ENCODE measurements at regions not wholly inside any gene's neighbourhood (a gene's known extent, or its start where the extent isn't known, plus 50 kb on each side); places are given as distances from the start of the nearest gene placed in this dataset.

- DNase-seq (ENCODE audit: insufficient read length, low spot score), result no peak
- FAIRE-seq, result no peak
- TF ChIP-seq PAX5 (IDR thresholded peaks at IDR 0.05; ENCODE audit: insufficient read depth, low read length, severe bottlenecking) (no peak), POLR2A (IDR thresholded peaks at IDR 0.05; ENCODE audit: low read depth, low read length) (no peak), TAF1 (IDR thresholded peaks at IDR 0.05; ENCODE audit: low read depth, low read length) (no peak), SPI1 (IDR thresholded peaks at IDR 0.05; ENCODE audit: low read depth, low read length) (no peak), POLR2AphosphoS5 (IDR thresholded peaks at IDR 0.05; ENCODE audit: low read depth, low read length) (no peak), POU2F2 (IDR thresholded peaks at IDR 0.05; ENCODE audit: low read depth, low read length) (no peak)
Observed at GRCh38 chr3:17931131-17931530, 188.7 kb upstream of the TBC1D5 start.

GRCh38 chr3:17928502-17929145, 186.2 kb upstream of the TBC1D5 start:
- FAIRE-seq, result no peak
- no peak for TF ChIP-seq SPI1 (IDR thresholded peaks at IDR 0.05; ENCODE audit: low read depth, low read length)
- TF ChIP-seq PAX5 (IDR thresholded peaks at IDR 0.05; ENCODE audit: insufficient read depth, low read length, severe bottlenecking), result no peak
- no peak for TF ChIP-seq POLR2A (IDR thresholded peaks at IDR 0.05; ENCODE audit: low read depth, low read length)
- no peak for TF ChIP-seq POLR2AphosphoS5 (IDR thresholded peaks at IDR 0.05; ENCODE audit: low read depth, low read length)
- TF ChIP-seq POU2F2 (IDR thresholded peaks at IDR 0.05; ENCODE audit: low read depth, low read length), result no peak
- TF ChIP-seq TAF1 (IDR thresholded peaks at IDR 0.05; ENCODE audit: low read depth, low read length), result no peak
- DNase-seq (ENCODE audit: insufficient read length, low spot score), result no peak

- DNase-seq (ENCODE audit: insufficient read length, low spot score), result no peak
- no peak for TF ChIP-seq PAX5 (IDR thresholded peaks at IDR 0.05; ENCODE audit: insufficient read depth, low read length, severe bottlenecking)
- no peak for TF ChIP-seq POU2F2 (IDR thresholded peaks at IDR 0.05; ENCODE audit: low read depth, low read length)
- no peak for TF ChIP-seq TAF1 (IDR thresholded peaks at IDR 0.05; ENCODE audit: low read depth, low read length)
- TF ChIP-seq SPI1 (IDR thresholded peaks at IDR 0.05; ENCODE audit: low read depth, low read length), result no peak
- no peak for TF ChIP-seq POLR2AphosphoS5 (IDR thresholded peaks at IDR 0.05; ENCODE audit: low read depth, low read length)
- FAIRE-seq, result no peak
Observed at GRCh38 chr3:17927036-17927435, 184.6 kb upstream of the TBC1D5 start.

GRCh38 chr3:17915341-17915740, 172.9 kb upstream of the TBC1D5 start:
- DNase-seq (ENCODE audit: insufficient read length, low spot score) (no peak), FAIRE-seq (no peak)
- TF ChIP-seq TAF1 (IDR thresholded peaks at IDR 0.05; ENCODE audit: low read depth, low read length) (no peak), PAX5 (IDR thresholded peaks at IDR 0.05; ENCODE audit: insufficient read depth, low read length, severe bottlenecking) (no peak), POU2F2 (IDR thresholded peaks at IDR 0.05; ENCODE audit: low read depth, low read length) (no peak), POLR2AphosphoS5 (IDR thresholded peaks at IDR 0.05; ENCODE audit: low read depth, low read length) (no peak), SPI1 (IDR thresholded peaks at IDR 0.05; ENCODE audit: low read depth, low read length) (no peak), POLR2A (IDR thresholded peaks at IDR 0.05; ENCODE audit: low read depth, low read length) (no peak)

GRCh38 chr3:17913359-17913758, 170.9 kb upstream of the TBC1D5 start:
- FAIRE-seq, result no peak

GRCh38 chr3:17911986-17912760, 169.7 kb upstream of the TBC1D5 start:
- TF ChIP-seq POU2F2 (IDR thresholded peaks at IDR 0.05; ENCODE audit: low read depth, low read length) (no peak), POLR2AphosphoS5 (IDR thresholded peaks at IDR 0.05; ENCODE audit: low read depth, low read length) (no peak), TAF1 (IDR thresholded peaks at IDR 0.05; ENCODE audit: low read depth, low read length) (no peak), PAX5 (IDR thresholded peaks at IDR 0.05; ENCODE audit: insufficient read depth, low read length, severe bottlenecking) (no peak), POLR2A (IDR thresholded peaks at IDR 0.05; ENCODE audit: low read depth, low read length) (no peak), SPI1 (IDR thresholded peaks at IDR 0.05; ENCODE audit: low read depth, low read length) (no peak)
- no peak for FAIRE-seq
- DNase-seq (ENCODE audit: insufficient read length, low spot score), result no peak

More at GRCh38 chr3:17913359-17913758, 170.9 kb upstream of the TBC1D5 start:
- TF ChIP-seq PAX5 (IDR thresholded peaks at IDR 0.05; ENCODE audit: insufficient read depth, low read length, severe bottlenecking) (no peak), SPI1 (IDR thresholded peaks at IDR 0.05; ENCODE audit: low read depth, low read length) (no peak), POLR2AphosphoS5 (IDR thresholded peaks at IDR 0.05; ENCODE audit: low read depth, low read length) (no peak), TAF1 (IDR thresholded peaks at IDR 0.05; ENCODE audit: low read depth, low read length) (no peak), POLR2A (IDR thresholded peaks at IDR 0.05; ENCODE audit: low read depth, low read length) (no peak), POU2F2 (IDR thresholded peaks at IDR 0.05; ENCODE audit: low read depth, low read length) (no peak)
- no peak for DNase-seq (ENCODE audit: insufficient read length, low spot score)

- FAIRE-seq (no peak), DNase-seq (ENCODE audit: insufficient read length, low spot score) (no peak)
- TF ChIP-seq SPI1 (IDR thresholded peaks at IDR 0.05; ENCODE audit: low read depth, low read length) (no peak), POU2F2 (IDR thresholded peaks at IDR 0.05; ENCODE audit: low read depth, low read length) (no peak), POLR2A (IDR thresholded peaks at IDR 0.05; ENCODE audit: low read depth, low read length) (no peak), TAF1 (IDR thresholded peaks at IDR 0.05; ENCODE audit: low read depth, low read length) (no peak), PAX5 (IDR thresholded peaks at IDR 0.05; ENCODE audit: insufficient read depth, low read length, severe bottlenecking) (no peak), POLR2AphosphoS5 (IDR thresholded peaks at IDR 0.05; ENCODE audit: low read depth, low read length) (no peak)
Observed at GRCh38 chr3:17910922-17911321, 168.5 kb upstream of the TBC1D5 start.

GRCh38 chr3:17909714-17910113, 167.3 kb upstream of the TBC1D5 start:
- DNase-seq (ENCODE audit: insufficient read length, low spot score) (no peak), FAIRE-seq (no peak)
- TF ChIP-seq SPI1 (IDR thresholded peaks at IDR 0.05; ENCODE audit: low read depth, low read length), result no peak

GRCh38 chr3:17908399-17909191, 166.2 kb upstream of the TBC1D5 start:
- FAIRE-seq (no peak), DNase-seq (ENCODE audit: insufficient read length, low spot score) (no peak)
- no peak for TF ChIP-seq TAF1 (IDR thresholded peaks at IDR 0.05; ENCODE audit: low read depth, low read length)
- no peak for TF ChIP-seq SPI1 (IDR thresholded peaks at IDR 0.05; ENCODE audit: low read depth, low read length)
- no peak for TF ChIP-seq POLR2AphosphoS5 (IDR thresholded peaks at IDR 0.05; ENCODE audit: low read depth, low read length)
- TF ChIP-seq POU2F2 (IDR thresholded peaks at IDR 0.05; ENCODE audit: low read depth, low read length), result no peak
- no peak for TF ChIP-seq POLR2A (IDR thresholded peaks at IDR 0.05; ENCODE audit: low read depth, low read length)
- TF ChIP-seq PAX5 (IDR thresholded peaks at IDR 0.05; ENCODE audit: insufficient read depth, low read length, severe bottlenecking), result no peak

Data from GM12891 (cell line).